Type B pancreatic cell (in vitro differentiated cells): ENCODE measurements at regions not wholly inside any gene's neighbourhood (a gene's known extent, or its start where the extent isn't known, plus 50 kb on each side); places are given as distances from the start of the nearest gene placed in this dataset.

Experiments used
- DNase-seq: peaks from one replicate; pipeline ENCODE4 v3.0.0; 2021; ENCODE audit warnings: mixed read lengths; ENCODE audit not compliant: unreplicated experiment; ENCODE audit errors: extremely low spot score
- H3K27ac Mint-ChIP-seq: 2 replicates; pipeline ENCODE4 v1.8.0; 2021; ENCODE audit warnings: mild to moderate bottlenecking, mixed read lengths
- H3K27me3 Mint-ChIP-seq: 2 replicates; pipeline ENCODE4 v1.8.0; 2021; ENCODE audit warnings: mixed read lengths
- H3K36me3 Mint-ChIP-seq: 2 replicates; pipeline ENCODE4 v1.8.0; 2021; ENCODE audit warnings: mixed read lengths
- H3K4me1 Mint-ChIP-seq: one replicate; pipeline ENCODE4 v1.8.0; 2021; ENCODE audit warnings: mixed read lengths; ENCODE audit not compliant: unreplicated experiment
- H3K4me3 Mint-ChIP-seq: 2 replicates; pipeline ENCODE4 v1.8.0; 2021; ENCODE audit warnings: mild to moderate bottlenecking, mixed read lengths
- H3K9me3 Mint-ChIP-seq: 2 replicates; pipeline ENCODE4 v1.8.0; 2021; ENCODE audit warnings: mixed read lengths
- CTCF ChIP-seq: fragments of 200-600 bp; sonication (generic); conservative IDR thresholded peaks from 2 replicates; pipeline ENCODE4 v1.5.0; 2021; ENCODE audit warnings: antibody characterized with exemption, mild to moderate bottlenecking

GRCh38 chr6:91271807-91272206 is 684.9 kb upstream of the MAP3K7 start:
- TF ChIP-seq CTCF = no peak
- Mint-ChIP-seq H3K27me3 (no peaks in the 10 kb centered on the region), H3K27ac (no peak overlapping the region), H3K4me3 (no peak overlapping the region), H3K4me1 (peaks cover 5% of the 10 kb centered on the region), H3K36me3 (no peaks in the 10 kb centered on the region), H3K9me3 (no peaks in the 10 kb centered on the region)
- DNase-seq = no peak

- no peak overlapping the region for H3K4me3 Mint-ChIP-seq
- no peaks in the 10 kb centered on the region for H3K36me3 Mint-ChIP-seq
- DNase-seq = no peak
- no peak overlapping the region for H3K27ac Mint-ChIP-seq
- H3K4me1 Mint-ChIP-seq = peaks cover 5% of the 10 kb centered on the region
- no peak for TF ChIP-seq CTCF
- H3K9me3 Mint-ChIP-seq = no peaks in the 10 kb centered on the region
- no peaks in the 10 kb centered on the region for H3K27me3 Mint-ChIP-seq
Measured at GRCh38 chr6:91268941-91269340, 682.1 kb upstream of the MAP3K7 start.

- H3K4me3 Mint-ChIP-seq = no peak overlapping the region
- H3K27ac Mint-ChIP-seq = no peak overlapping the region
- H3K27me3 Mint-ChIP-seq = no peaks in the 10 kb centered on the region
Measured at GRCh38 chr6:91267246-91267645, 680.4 kb upstream of the MAP3K7 start.

GRCh38 chr6:91266156-91266555 is 679.3 kb upstream of the MAP3K7 start:
- H3K36me3 Mint-ChIP-seq = no peaks in the 10 kb centered on the region
- no peak overlapping the region for H3K27ac Mint-ChIP-seq
- H3K27me3 Mint-ChIP-seq = no peaks in the 10 kb centered on the region
- no peak for TF ChIP-seq CTCF
- no peak for DNase-seq
- H3K9me3 Mint-ChIP-seq = no peaks in the 10 kb centered on the region
- H3K4me3 Mint-ChIP-seq = no peak overlapping the region
- peaks cover 5% of the 10 kb centered on the region for H3K4me1 Mint-ChIP-seq

More at GRCh38 chr6:91267246-91267645, 680.4 kb upstream of the MAP3K7 start:
- TF ChIP-seq CTCF = no peak
- H3K9me3 Mint-ChIP-seq = no peaks in the 10 kb centered on the region
- H3K36me3 Mint-ChIP-seq = no peaks in the 10 kb centered on the region
- DNase-seq = no peak
- peaks cover 5% of the 10 kb centered on the region for H3K4me1 Mint-ChIP-seq

- Mint-ChIP-seq H3K27me3 (no peaks in the 10 kb centered on the region), H3K4me1 (no peaks in the 10 kb centered on the region), H3K27ac (no peak overlapping the region), H3K9me3 (no peaks in the 10 kb centered on the region), H3K36me3 (no peaks in the 10 kb centered on the region), H3K4me3 (no peak overlapping the region)
- no peak for DNase-seq
- TF ChIP-seq CTCF = no peak
Measured at GRCh38 chr6:91243436-91243835, 656.6 kb upstream of the MAP3K7 start.

GRCh38 chr6:91242614-91242949 is 655.7 kb upstream of the MAP3K7 start:
- no peak overlapping the region for H3K4me3 Mint-ChIP-seq
- no peak for DNase-seq
- H3K36me3 Mint-ChIP-seq = no peaks in the 10 kb centered on the region
- no peak for TF ChIP-seq CTCF
- no peaks in the 10 kb centered on the region for H3K9me3 Mint-ChIP-seq
- no peak overlapping the region for H3K27ac Mint-ChIP-seq
- H3K4me1 Mint-ChIP-seq = no peaks in the 10 kb centered on the region
- H3K27me3 Mint-ChIP-seq = no peaks in the 10 kb centered on the region
